ENCODE measurements at regions not wholly inside any gene's neighbourhood (a gene's known extent, or its start where the extent isn't known, plus 50 kb on each side); places are given as distances from the start of the nearest gene placed in this dataset.

GRCh38 chr4:18440527-18441202 lies 419.1 kb upstream of the LCORL start:
- TF ChIP-seq CTCF (conservative IDR thresholded peaks at IDR 0.05; ENCODE audit: low read length) (no peak), EZH2phosphoT487 (IDR thresholded peaks at IDR 0.05; ENCODE audit: borderline replicate concordance) (no peak)

All from Loucy (cell line).